ENCODE measurements at regions not wholly inside any gene's neighbourhood (a gene's known extent, or its start where the extent isn't known, plus 50 kb on each side); places are given as distances from the start of the nearest gene placed in this dataset.

DNA sequence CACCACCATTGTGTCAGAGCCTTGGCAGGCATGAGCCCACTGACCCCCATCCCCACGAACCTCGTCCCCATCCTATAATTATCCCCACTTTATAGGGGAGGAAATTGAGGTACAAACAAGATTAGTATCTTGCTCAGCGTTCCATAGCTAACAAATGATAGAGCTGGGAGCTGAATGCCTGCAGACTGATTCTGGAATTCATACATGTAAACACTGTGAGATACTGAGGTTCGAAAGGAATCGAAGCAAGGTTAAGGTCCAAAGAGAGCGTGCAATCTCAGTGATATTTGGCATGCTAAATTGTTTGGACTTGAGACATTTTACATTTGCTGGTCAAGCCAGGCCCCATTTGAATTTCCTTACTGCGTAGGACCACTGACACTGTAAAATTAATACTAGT lies 746.6 kb downstream of the COL12A1 start:
- Mint-ChIP-seq H3K4me1 (ENCODE audit: low read depth) (peaks cover 6% of the 10 kb centered on the region), H3K27me3 (no peaks in the 10 kb centered on the region), H3K9me3 (ENCODE audit: low read depth) (peaks cover 22% of the 10 kb centered on the region), H3K4me3 (ENCODE audit: low read depth) (no peak overlapping the region), H3K36me3 (ENCODE audit: insufficient read depth) (peaks cover 4% of the 10 kb centered on the region), H3K27ac (peak overlapping the region; percentile 34)
- DNase-seq (ENCODE audit: low spot score, unreplicated experiment), result no peak
- TF ChIP-seq, protein P1, sequence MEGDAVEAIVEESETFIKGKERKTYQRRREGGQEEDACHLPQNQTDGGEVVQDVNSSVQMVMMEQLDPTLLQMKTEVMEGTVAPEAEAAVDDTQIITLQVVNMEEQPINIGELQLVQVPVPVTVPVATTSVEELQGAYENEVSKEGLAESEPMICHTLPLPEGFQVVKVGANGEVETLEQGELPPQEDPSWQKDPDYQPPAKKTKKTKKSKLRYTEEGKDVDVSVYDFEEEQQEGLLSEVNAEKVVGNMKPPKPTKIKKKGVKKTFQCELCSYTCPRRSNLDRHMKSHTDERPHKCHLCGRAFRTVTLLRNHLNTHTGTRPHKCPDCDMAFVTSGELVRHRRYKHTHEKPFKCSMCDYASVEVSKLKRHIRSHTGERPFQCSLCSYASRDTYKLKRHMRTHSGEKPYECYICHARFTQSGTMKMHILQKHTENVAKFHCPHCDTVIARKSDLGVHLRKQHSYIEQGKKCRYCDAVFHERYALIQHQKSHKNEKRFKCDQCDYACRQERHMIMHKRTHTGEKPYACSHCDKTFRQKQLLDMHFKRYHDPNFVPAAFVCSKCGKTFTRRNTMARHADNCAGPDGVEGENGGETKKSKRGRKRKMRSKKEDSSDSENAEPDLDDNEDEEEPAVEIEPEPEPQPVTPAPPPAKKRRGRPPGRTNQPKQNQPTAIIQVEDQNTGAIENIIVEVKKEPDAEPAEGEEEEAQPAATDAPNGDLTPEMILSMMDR (IDR thresholded peaks at IDR 0.05; ENCODE audit: unreplicated experiment), result no peak

DNA sequence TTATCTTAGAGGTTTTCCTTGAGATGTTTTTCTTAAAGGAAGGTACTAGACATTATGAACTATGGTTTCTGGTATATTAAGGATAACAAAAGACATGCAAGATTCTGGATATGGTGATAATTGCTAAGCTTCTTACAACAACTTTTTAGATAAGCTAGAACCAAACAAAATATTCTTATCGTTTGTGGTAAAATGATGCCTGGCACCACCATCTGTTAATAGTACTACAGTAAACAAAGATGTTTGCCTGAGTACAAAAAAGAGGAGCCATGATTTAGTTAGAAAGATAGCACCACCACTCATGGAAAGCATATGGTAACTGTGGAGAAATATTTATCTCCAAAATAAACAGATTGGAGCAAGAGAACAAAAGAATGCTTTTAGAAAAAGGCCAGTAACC lies 747.3 kb downstream of the COL12A1 start:
- H3K9me3 Mint-ChIP-seq (ENCODE audit: low read depth), result peaks cover 22% of the 10 kb centered on the region
- H3K4me3 Mint-ChIP-seq (ENCODE audit: low read depth), result no peak overlapping the region
- TF ChIP-seq, protein P1 (IDR thresholded peaks at IDR 0.05; ENCODE audit: unreplicated experiment), result no peak
- peaks cover 4% of the 10 kb centered on the region for H3K36me3 Mint-ChIP-seq (ENCODE audit: insufficient read depth)
- H3K27me3 Mint-ChIP-seq, result no peaks in the 10 kb centered on the region
- no peak overlapping the region for H3K27ac Mint-ChIP-seq
- DNase-seq (ENCODE audit: low spot score, unreplicated experiment), result no peak
- peaks cover 6% of the 10 kb centered on the region for H3K4me1 Mint-ChIP-seq (ENCODE audit: low read depth)

DNA sequence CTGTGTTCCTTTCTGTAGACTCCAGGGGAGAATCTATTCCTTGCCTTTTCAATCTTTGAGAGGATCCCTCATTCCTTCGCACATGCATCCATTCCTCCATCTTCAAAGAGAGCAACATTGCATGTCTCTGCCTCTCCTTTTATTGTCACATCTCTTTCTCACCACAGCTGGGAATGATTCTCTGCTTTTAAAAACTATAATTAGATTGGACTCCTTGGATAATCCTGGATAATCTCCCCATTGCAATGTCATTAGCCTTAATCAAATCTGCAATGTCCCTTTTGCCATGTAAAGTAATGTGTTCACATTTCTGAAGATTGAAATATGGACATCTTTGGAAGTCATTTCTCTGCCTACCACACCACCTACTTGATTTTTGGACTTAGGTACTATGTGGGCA lies 750.1 kb downstream of the COL12A1 start:
- Mint-ChIP-seq H3K36me3 (ENCODE audit: insufficient read depth) (peaks cover 4% of the 10 kb centered on the region), H3K9me3 (ENCODE audit: low read depth) (peaks cover 15% of the 10 kb centered on the region), H3K27ac (no peak overlapping the region), H3K27me3 (no peaks in the 10 kb centered on the region), H3K4me1 (ENCODE audit: low read depth) (peaks cover 6% of the 10 kb centered on the region), H3K4me3 (ENCODE audit: low read depth) (no peak overlapping the region)
- DNase-seq (ENCODE audit: low spot score, unreplicated experiment), result no peak
- TF ChIP-seq, protein P1 (IDR thresholded peaks at IDR 0.05; ENCODE audit: unreplicated experiment), result no peak

DNA sequence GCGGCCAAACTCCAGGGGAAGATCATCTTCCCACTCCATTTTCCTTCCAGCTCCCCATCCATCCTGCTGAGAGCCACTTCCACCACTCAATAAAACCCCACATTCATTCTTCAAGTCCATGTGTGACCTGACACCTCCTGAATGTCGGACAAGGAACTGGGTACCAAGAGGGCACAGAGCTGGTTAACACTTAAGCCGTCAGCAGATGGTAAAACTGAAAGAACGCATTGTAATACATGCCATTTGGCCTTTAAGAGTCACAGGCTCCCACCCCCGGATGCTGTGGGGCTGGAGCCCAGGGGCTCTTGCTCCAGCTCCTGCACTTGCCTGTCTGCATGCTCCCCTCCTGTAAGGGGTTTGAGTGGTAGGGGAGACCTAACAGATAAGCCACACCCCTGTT lies 753.9 kb downstream of the COL12A1 start:
- H3K9me3 Mint-ChIP-seq (ENCODE audit: low read depth), result peaks cover 4% of the 10 kb centered on the region
- no peaks in the 10 kb centered on the region for H3K36me3 Mint-ChIP-seq (ENCODE audit: insufficient read depth)
- no peak for DNase-seq (ENCODE audit: low spot score, unreplicated experiment)
- H3K4me1 Mint-ChIP-seq (ENCODE audit: low read depth), result no peaks in the 10 kb centered on the region
- TF ChIP-seq, protein P1 (IDR thresholded peaks at IDR 0.05; ENCODE audit: unreplicated experiment), result no peak
- H3K27me3 Mint-ChIP-seq, result no peaks in the 10 kb centered on the region
- no peak overlapping the region for H3K27ac Mint-ChIP-seq
- no peak overlapping the region for H3K4me3 Mint-ChIP-seq (ENCODE audit: low read depth)

DNA sequence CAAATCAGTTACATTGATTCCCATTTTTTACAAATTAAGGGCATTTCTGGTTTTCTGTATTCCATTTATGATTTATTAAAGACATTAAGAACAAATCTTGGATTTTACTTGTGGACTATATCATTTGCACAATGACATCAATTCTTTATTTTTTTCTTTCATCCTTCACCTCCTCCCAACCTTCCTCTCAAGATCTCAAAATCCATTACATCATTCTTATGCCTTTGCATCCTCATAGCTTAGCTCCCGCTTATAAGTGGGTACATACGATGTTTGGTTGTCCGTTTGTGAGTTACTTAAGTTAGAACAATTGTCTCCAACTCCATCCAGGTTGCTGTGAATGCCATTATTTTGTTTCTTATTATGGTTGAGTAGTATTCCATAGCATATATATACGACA lies 752.8 kb downstream of the CD109 start:
- TF ChIP-seq, protein P1 (IDR thresholded peaks at IDR 0.05; ENCODE audit: unreplicated experiment), result no peak
- Mint-ChIP-seq H3K4me1 (ENCODE audit: low read depth) (no peaks in the 10 kb centered on the region), H3K27me3 (no peaks in the 10 kb centered on the region)

More for the DNA sequence above, 752.8 kb downstream of the CD109 start:
- Mint-ChIP-seq H3K36me3 (ENCODE audit: insufficient read depth) (no peaks in the 10 kb centered on the region), H3K27ac (no peak overlapping the region), H3K9me3 (ENCODE audit: low read depth) (no peaks in the 10 kb centered on the region), H3K4me3 (ENCODE audit: low read depth) (no peak overlapping the region)
- no peak for DNase-seq (ENCODE audit: low spot score, unreplicated experiment)
